OCI-LY1 (cell line): ENCODE measurements at regions not wholly inside any gene's neighbourhood (a gene's known extent, or its start where the extent isn't known, plus 50 kb on each side); places are given as distances from the start of the nearest gene placed in this dataset.
"Not testable (repeated sequence)": the region's sequence is repeated elsewhere in the genome, so short reads cannot be mapped to it uniquely, and the experiment has no call there.

ENCODE experiments used
- CTCF ChIP-seq: fragments of 200-600 bp; sonication (generic), shearing (Covaris generic); IDR thresholded peaks from 2 replicates; pipeline ENCODE4 v1.5.1; 2017; ENCODE audit warnings: mild to moderate bottlenecking, antibody characterized with exemption, low read length, moderate library complexity, mixed read lengths
- EZH2 ChIP-seq: fragments of 200-600 bp; sonication (generic), shearing (Covaris generic); IDR thresholded peaks from 2 replicates; pipeline ENCODE4 v1.8.0; 2017; ENCODE audit warnings: borderline replicate concordance, mixed run types, mild to moderate bottlenecking, antibody characterized with exemption, low read length, moderate library complexity, mixed read lengths

- not testable (repeated sequence) for TF ChIP-seq CTCF, EZH2
Measured at GRCh38 chr14:87734577-87735360, 258.2 kb downstream of the GALC start.
